ENCODE measurements at regions not wholly inside any gene's neighbourhood (a gene's known extent, or its start where the extent isn't known, plus 50 kb on each side); places are given as distances from the start of the nearest gene placed in this dataset.

DNA sequence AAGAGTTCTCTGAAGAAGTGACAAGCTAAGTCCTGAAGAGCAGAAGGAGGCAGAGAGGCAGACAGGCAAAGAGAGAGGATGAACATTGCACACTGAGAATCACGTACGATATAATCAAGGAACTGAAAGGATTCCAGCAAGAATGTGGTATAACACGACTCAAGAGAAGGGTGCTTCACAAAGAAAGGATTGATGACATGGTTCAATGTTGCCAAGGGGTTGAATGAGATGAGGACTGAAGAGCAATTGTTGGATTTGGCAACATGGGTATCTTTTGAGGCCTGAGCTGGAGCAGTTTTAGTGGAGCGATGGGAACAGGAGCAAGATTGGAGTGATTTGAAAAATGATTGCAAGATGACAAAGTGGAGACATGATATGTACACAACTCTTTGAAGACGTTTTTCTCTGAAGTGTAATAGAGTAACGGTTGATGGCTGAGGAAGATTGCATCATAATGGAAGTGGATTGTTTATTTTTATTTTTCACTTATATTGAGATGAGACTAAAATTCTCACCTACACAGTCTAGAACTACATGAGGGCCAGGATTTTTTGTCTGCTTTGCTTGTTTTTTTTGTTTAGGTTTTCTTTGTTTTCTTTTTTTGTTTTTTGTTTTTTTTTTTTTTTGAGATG lies 1049.9 kb upstream of the WWC1 start:
- TF ChIP-seq, protein P1, sequence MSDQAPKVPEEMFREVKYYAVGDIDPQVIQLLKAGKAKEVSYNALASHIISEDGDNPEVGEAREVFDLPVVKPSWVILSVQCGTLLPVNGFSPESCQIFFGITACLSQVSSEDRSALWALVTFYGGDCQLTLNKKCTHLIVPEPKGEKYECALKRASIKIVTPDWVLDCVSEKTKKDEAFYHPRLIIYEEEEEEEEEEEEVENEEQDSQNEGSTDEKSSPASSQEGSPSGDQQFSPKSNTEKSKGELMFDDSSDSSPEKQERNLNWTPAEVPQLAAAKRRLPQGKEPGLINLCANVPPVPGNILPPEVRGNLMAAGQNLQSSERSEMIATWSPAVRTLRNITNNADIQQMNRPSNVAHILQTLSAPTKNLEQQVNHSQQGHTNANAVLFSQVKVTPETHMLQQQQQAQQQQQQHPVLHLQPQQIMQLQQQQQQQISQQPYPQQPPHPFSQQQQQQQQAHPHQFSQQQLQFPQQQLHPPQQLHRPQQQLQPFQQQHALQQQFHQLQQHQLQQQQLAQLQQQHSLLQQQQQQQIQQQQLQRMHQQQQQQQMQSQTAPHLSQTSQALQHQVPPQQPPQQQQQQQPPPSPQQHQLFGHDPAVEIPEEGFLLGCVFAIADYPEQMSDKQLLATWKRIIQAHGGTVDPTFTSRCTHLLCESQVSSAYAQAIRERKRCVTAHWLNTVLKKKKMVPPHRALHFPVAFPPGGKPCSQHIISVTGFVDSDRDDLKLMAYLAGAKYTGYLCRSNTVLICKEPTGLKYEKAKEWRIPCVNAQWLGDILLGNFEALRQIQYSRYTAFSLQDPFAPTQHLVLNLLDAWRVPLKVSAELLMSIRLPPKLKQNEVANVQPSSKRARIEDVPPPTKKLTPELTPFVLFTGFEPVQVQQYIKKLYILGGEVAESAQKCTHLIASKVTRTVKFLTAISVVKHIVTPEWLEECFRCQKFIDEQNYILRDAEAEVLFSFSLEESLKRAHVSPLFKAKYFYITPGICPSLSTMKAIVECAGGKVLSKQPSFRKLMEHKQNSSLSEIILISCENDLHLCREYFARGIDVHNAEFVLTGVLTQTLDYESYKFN (CRISPR knock-in tag; conservative IDR thresholded peaks at IDR 0.05): no peak
- TF ChIP-seq NR2C2 (CRISPR knock-in tag; IDR thresholded peaks at IDR 0.05; ENCODE audit: borderline replicate concordance): no peak
